A204.1 (cell line): ENCODE measurements at regions not wholly inside any gene's neighbourhood (a gene's known extent, or its start where the extent isn't known, plus 50 kb on each side); places are given as distances from the start of the nearest gene placed in this dataset.
A peak's percentile ranks its signal among the peaks of the same experiment; 100 is the strongest.
"Not testable (repeated sequence)": the region's sequence is repeated elsewhere in the genome, so short reads cannot be mapped to it uniquely, and the experiment has no call there.

Source experiments
- FAIRE-seq: peaks from 2 replicates; lab custom pipeline; 2012; peaks lifted over from hg19 to GRCh38; lab: Jason Lieb, UNC

- no peak for FAIRE-seq
These were observed 232.8 kb upstream of the MCHR2 start for GRCh38 chr6:100226811-100227210.

GRCh38 chr6:100223952-100224351, 229.9 kb upstream of the MCHR2 start:
- not testable (repeated sequence) for FAIRE-seq

- FAIRE-seq = no peak
These were observed 226.5 kb upstream of the MCHR2 start for GRCh38 chr6:100220543-100220942.

- no peak for FAIRE-seq
These were observed 223.4 kb upstream of the MCHR2 start for GRCh38 chr6:100217225-100218012.

GRCh38 chr6:100216760-100217159, 222.7 kb upstream of the MCHR2 start:
- no peak for FAIRE-seq

GRCh38 chr6:100212131-100212530, 218.1 kb upstream of the MCHR2 start:
- FAIRE-seq = no peak

- FAIRE-seq = no peak
These were observed 216.4 kb upstream of the MCHR2 start for GRCh38 chr6:100210137-100211117.

GRCh38 chr6:100209323-100210136, 215.5 kb upstream of the MCHR2 start:
- no peak for FAIRE-seq

GRCh38 chr6:100203400-100203799, 209.4 kb upstream of the MCHR2 start:
- no peak for FAIRE-seq

- no peak for FAIRE-seq
These were observed 208.6 kb upstream of the MCHR2 start for GRCh38 chr6:100202417-100203194.

GRCh38 chr6:100196214-100196982, 202.4 kb upstream of the MCHR2 start:
- not testable (repeated sequence) for FAIRE-seq

GRCh38 chr6:100195244-100195643, 201.2 kb upstream of the MCHR2 start:
- peak; percentile 35 for FAIRE-seq

- no peak for FAIRE-seq
These were observed 200.5 kb upstream of the MCHR2 start for GRCh38 chr6:100194535-100194934.

- FAIRE-seq = no peak
These were observed 194.7 kb upstream of the MCHR2 start for GRCh38 chr6:100188754-100189153.

GRCh38 chr6:100186552-100186951, 192.5 kb upstream of the MCHR2 start:
- FAIRE-seq = no peak

GRCh38 chr6:100185615-100186014, 191.6 kb upstream of the MCHR2 start:
- FAIRE-seq = no peak

- no peak for FAIRE-seq
These were observed 190.4 kb upstream of the MCHR2 start for GRCh38 chr6:100184473-100184872.

GRCh38 chr6:100182313-100182712, 188.3 kb upstream of the MCHR2 start:
- no peak for FAIRE-seq

GRCh38 chr6:100181309-100181708, 187.3 kb upstream of the MCHR2 start:
- FAIRE-seq = no peak

- FAIRE-seq = no peak
These were observed 185.6 kb upstream of the MCHR2 start for GRCh38 chr6:100179576-100179975.

- FAIRE-seq = no peak
These were observed 183.9 kb upstream of the MCHR2 start for GRCh38 chr6:100177956-100178355.
